DMS153 treated with DMSO at 0.1 percent for 48 hours (cell line): ENCODE measurements at regions not wholly inside any gene's neighbourhood (a gene's known extent, or its start where the extent isn't known, plus 50 kb on each side); places are given as distances from the start of the nearest gene placed in this dataset.

Source experiments
- DNase-seq: peaks from one replicate; lab custom pipeline; 2025; ENCODE audit not compliant: unreplicated experiment; lab: John Stamatoyannopoulos, UW

GRCh38 chr10:21174715-21175495, 277.8 kb upstream of the NEBL start:
- no peak for DNase-seq

GRCh38 chr10:21173802-21174714, 276.9 kb upstream of the NEBL start:
- no peak for DNase-seq

GRCh38 chr10:21172930-21173801, 276.1 kb upstream of the NEBL start:
- no peak for DNase-seq

DNA sequence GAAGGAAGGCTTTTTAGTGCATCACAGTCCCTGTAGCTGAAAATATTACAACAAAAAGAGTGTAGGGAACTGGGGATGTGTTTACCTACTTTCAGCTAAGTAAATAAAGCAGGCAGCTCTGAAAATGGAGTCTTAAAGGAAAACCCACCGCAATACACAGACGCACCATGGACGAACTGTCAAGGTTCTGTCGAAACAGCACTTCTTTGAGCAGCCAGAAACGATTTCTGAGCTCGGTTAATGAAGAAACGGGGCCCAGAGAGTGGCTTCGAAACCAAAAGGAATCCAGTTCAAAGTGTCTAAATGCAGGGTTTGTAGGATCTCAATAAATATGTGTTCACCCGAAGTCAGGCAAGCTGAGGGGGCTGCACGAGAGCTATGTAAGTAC, 275.4 kb upstream of the NEBL start:
- no peak for DNase-seq

DNA sequence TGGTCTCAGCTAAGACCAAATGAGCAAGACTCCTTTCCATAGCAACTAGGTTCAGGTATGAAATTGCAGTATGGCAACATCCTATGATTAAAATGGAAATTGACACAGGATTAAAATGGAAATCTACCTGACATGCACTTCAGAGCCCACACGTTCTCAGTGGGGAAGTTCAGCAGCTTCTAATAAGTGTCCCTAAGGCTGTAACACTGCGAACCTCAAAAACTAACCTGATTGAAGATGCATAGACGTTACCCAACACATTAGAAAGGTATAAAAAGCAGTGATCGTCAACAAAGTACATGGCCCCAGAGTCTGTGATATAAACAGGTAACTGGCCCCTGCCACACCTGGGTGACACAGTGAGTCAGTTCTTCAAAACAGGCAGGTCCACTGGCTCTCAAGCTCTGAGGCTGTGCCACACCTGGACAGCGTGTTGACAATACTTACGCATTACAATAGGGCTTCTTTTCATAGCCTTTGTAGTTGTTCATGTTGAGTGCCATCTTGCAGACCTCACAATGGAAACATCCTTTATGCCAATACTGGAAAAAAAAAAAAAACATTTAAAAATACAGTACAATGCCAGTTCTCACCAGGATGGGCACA, 274.9 kb upstream of the NEBL start:
- peak; percentile 31 for DNase-seq

DNA sequence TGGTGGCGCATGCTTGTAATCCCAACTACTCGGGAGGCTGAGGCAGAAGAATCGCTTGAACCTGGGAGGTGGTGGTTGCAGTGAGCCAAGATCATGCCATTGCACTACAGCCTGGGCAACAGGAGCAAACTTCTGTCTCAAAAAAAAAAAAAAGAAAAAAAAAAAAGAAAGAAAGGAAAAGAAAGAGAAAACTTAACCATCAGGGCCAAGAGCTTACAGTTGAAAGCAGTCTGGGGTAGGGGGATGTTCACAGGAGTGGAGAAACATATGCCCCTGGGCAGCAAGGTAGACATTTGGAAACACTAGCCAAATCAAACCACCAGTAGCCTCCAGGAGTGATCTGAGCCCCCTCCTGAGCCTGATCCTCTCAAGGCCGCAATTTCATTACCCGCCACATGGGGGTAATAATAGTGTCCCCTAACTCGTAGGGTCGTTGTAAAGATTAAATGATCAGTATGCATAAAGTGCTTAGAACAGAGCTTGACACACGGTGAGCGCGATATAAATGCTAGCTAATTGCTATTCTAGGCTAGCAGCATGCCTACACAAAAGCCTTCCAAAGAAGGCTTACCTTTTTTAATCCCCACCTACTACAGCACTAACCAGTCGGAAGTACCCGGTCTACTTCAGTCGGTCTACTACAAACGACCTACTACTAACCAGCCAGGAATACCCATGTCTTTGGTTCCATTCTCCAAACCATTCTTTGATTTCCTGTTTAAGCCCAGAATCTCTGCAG, 274.3 kb upstream of the NEBL start:
- DNase-seq: no peak

DNA sequence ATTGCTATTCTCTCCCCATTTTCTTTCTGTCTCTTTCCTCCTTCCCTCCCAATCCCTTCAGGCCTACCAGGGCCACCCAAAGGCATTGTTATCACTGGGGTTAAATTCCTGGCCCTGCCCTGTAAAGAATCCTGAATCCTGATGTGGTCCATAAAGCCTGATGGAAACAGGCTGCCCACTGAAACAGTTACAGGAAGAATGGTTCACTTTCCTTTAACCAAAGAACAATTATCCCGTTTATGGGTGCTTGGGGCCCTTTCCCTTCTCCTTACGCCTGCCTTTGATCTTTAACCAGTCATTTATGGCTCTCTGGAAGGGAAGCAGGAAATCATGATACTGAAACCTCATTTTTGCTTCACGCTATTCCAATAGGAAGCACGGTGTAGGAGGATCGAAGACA, 273.1 kb upstream of the NEBL start:
- no peak for DNase-seq

- no peak for DNase-seq
Observed at GRCh38 chr10:21169271-21169670, 272.2 kb upstream of the NEBL start.

- no peak for DNase-seq
Observed at GRCh38 chr10:21167288-21168010, 270.3 kb upstream of the NEBL start.

GRCh38 chr10:21166557-21167287, 269.6 kb upstream of the NEBL start:
- no peak for DNase-seq

DNA sequence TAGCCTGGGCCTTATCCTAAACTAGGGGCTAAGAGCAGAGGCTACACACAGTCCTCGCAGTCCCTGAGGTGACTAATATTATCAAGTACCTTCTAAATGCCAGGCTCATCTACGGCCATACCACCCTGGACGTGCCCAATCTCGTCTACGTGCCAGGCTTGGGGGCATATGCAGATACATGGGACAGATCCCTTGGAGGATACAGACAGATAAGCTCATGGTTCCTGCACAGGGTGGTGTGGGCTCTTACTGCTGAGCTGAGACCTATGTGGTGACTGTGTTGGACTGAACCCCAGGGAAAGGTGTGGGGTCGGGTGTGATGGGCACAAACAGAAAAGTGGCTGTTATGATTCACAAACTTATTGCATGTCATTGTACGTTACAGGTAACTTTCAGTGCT, 268.4 kb upstream of the NEBL start:
- DNase-seq: no peak

DNA sequence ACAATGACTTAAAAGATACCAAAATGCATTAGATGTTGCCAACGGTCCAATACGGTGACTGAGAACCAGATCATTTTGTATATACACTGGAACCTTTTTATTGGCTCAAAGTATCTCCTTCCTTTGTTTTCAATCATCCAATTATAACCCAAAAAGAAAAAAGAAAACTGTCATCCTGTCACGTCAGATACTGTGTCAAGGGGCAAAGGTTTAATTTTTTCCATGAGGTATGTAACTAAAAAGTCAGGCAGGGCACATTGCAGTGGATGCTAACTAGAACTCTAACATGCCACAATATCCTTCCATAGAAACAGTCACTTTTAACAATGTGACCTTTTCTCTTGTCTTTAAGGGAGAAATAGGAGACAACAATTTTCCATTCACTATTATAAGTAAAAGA, 267.6 kb upstream of the NEBL start:
- no peak for DNase-seq

DNA sequence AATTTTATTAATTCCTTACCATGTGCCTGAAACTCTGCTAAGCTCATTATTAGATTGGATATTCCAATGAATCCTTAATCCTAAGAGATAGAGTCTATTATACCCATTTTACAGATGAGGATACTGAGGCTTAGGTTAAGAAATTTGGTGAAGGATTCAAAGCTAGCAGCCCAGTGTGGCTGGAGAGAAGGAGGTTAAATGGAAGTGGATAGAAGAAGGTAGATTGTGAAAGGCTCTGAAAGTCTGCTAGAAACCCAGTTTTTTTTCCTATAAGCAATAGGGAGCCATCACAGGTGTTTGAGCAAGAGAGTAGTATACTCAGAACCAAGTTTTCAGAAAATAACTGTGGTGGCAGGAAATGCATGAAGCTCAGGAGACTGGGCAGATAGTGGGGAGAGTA, 265.8 kb upstream of the NEBL start:
- no peak for DNase-seq

GRCh38 chr10:21161647-21162046, 264.5 kb upstream of the NEBL start:
- DNase-seq: no peak

GRCh38 chr10:21161090-21161625, 264.0 kb upstream of the NEBL start:
- no peak for DNase-seq

DNA sequence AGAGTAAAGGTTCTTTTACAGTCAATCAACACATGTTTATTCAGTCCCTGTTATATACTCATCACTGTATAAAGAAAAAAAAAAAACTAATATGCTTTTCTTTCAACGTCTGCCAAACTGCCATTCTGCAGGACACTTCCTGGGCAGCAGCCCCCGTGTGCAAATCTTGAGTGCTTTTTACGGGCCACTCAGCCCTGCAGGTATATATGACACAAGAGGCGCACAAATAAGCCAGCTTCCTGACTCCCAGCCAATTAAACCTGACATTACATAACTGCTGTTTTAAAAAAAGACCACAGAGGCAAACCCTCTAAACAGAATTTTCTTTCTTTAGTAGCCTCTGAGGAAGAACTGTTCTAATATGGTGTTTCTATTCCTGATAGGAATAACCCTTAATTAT, 263.0 kb upstream of the NEBL start:
- DNase-seq: peak; percentile 65

GRCh38 chr10:21159669-21160068, 262.6 kb upstream of the NEBL start:
- no peak for DNase-seq

- DNase-seq: no peak
Observed at GRCh38 chr10:21158301-21158700, 261.2 kb upstream of the NEBL start.

DNA sequence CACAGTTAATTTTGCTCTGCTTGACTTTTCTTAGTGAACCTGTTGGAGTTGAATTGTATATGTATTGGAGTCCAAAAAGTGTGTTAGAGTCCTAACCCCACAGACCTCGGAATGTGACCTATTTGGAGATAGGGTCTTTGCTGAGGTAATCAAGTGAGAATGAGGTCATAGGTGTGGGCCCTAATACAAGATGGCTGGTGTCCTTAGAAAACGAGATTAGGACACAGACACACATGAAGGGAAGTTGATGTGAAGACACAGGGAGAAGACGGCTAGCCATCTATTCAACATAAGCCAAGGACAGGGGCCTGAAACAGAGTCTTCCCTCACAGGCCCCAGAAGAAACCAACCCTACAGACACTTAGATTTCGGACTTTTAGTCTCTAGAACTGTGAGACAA, 260.6 kb upstream of the NEBL start:
- no peak for DNase-seq
